GM21723 (cell line): ENCODE measurements at regions not wholly inside any gene's neighbourhood (a gene's known extent, or its start where the extent isn't known, plus 50 kb on each side); places are given as distances from the start of the nearest gene placed in this dataset.

Source experiments
- ATAC-seq: cut with Tn5 transposase; IDR thresholded peaks from one replicate; pipeline ENCODE4 v1.9.1; 2021; ENCODE audit warnings: mild to moderate bottlenecking, moderate library complexity; ENCODE audit not compliant: unreplicated experiment

DNA sequence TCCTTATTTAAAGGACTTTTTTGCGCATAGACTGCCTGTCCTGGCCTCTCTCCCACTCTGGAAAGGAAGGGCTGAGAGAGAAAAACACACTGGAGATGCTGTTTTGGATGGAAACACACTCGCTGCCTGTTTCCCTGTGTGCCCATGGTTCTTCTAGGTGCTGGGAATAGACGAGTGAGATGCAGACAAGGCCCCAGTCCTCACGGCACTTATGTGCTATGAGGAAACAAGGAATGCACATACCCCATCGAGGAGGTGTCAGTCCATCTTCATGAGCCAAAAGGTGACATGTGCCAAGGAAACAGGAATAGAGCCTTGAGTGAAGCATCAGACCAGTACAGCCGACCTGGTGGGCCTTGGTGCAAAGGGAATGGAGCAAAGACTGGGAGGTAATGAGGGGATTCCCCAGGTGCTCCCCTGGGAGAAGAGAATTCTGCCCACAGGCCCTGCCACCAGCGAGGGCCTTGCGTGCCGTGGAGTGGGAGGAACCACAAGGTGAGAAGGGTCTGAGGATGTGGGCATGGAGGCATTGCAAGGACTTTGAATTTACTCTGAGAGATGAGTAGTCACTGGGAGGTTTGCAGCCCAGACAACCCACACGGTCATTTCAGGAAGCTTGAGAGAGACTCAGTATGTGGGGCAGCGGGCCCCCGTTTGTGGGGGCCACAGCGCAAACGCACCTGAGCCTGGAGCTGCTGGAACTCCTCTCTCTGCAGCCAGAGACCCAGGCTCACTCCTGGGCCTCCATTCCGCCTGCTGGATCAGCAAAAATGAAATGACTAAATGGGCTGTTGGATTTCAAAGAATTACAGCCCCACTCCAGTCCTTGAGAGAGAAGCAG lies 197.5 kb upstream of the COPS8 start:
- ATAC-seq = no peak

DNA sequence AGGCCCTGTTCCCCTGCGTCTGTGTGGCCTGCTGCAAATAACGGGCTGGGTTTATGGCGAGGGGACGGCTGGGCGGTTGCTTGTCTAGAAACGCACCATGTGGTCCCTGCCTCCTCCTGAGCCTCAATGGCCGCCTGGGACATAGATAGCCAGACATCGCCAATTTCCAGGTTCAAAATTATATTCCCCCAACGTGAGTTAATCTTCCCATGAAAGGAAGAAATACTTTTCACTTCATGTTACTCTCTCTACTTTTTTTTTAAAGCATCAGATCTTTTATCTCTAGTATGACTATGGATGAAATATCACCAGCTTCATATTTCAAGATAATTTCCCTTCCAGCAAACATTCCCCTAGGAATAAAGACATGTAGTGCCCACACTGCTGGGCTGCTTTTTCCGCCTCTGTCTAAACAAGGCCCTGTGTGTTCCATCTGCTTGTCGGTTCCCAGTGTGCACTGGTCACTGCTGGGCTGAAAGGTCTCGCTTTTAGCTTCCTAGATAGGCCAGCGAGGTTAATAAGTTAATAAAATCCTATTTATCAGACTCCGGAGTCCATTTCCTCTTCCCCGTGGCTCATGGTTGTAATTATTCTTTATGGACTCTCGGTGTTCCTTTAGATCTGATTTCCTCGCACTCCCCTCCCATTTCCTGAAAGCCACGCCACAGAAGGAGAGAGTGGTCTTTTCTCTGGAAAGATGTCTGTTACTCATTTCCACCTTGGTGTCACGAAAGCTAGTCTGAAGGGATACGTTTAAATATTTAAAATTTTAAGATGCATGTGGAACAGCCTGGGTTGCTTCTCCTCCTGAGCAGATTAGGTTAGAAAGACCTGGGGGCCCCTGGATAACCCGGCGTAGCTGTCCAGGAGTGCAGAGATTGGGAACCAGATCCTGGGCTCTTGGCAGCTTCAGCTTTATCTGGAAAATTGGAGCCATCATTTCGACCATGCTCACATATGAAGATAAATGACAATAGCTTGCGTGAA lies 196.6 kb upstream of the COPS8 start:
- ATAC-seq = no peak

DNA sequence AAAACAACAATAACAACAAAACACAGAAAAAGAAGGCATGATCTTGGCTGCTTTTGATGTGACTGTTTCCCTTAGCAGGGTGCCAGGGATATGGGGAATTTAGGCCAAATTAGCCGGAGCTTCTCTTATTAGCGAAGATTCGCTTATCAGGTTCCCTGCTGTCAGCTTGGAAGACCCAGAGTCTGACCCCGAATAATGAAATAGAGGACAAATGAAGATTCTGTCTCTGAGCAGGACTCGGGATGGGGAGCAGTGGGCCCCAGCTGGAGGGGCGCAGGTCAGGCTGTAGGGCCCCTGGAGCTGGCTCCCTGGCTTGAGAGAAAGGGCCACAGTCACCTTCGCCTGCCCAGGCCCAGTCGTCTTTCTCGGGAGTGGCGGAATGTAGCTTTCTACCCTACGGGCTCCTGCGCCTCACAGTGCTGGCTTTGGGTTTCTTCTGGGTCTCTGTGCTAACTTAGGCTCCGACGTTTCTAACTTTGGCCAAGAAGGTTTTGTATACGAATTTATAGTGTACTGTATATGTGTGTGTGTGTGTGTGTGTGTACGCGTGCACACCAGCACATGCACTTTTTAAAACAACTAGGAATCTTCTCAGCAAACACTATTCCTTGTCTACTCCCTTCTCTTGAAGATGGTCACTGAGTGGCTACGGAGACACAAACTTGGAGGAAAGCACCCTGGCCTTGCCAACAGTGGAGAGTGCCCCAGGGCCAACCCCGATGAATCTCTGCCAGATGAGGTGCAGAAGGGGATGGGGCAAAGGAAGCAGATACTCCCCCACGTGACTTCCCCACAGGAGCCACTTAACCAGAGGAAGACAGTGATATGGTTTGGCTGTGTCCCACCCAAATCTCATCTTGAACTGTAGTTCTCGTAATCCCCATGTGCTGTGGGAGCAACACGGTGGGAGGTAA lies 195.6 kb upstream of the COPS8 start:
- no peak for ATAC-seq

DNA sequence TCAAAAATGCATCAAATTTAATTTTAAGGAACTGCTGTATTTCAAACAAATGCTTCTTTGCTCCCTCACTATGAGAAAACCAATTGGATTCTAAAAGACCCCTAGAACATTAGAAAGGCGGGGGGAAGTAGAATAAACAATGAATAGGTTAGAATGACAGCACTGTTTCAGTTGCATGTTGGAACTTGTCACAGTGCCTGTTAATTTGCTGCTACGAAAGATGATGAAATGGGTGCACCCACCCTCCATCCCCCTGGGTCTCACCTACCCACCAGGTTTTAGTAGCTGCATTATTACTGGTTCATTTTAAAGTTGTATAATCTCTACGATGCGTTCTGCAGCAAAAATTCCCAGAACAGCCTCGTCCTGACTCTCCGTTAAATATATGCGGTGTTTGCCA lies 193.0 kb upstream of the COPS8 start:
- no peak for ATAC-seq

DNA sequence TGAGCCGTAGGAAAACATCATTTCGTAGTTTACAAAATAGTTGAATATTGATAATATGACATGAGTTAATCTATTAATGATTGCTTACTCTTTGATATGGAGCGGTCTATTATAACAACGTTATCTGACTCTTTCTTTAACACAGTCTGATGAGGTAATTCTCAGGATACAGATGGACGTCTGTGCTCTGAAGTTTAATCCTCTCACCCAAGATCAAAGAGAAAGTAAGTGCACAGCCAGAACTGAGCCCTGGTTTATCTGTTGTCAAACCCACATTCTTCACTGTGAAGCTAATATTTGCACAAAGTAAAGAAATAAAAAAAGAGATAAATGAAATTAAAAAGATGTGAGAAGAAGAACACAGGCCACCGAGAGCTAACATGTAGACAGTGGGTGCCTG lies 190.9 kb upstream of the COPS8 start:
- ATAC-seq = no peak

DNA sequence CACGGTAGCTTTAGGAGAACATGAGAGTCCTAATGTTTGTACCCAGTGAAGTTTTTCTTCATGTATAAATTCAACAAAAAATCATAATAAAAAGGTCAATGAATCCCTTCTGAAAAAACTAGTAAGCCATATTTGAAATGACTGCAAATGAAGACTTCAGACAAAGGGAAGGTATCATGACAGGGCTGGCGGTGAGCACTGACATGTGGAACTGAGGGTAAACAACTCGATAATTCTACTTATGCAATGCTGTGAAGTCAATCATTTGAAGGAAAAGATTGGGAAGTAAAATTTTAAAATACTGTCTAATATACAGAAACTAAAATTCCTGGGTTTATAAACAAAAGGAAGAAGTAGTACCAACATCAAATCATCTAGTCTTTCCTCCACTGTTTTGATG lies 190.2 kb upstream of the COPS8 start:
- no peak for ATAC-seq

DNA sequence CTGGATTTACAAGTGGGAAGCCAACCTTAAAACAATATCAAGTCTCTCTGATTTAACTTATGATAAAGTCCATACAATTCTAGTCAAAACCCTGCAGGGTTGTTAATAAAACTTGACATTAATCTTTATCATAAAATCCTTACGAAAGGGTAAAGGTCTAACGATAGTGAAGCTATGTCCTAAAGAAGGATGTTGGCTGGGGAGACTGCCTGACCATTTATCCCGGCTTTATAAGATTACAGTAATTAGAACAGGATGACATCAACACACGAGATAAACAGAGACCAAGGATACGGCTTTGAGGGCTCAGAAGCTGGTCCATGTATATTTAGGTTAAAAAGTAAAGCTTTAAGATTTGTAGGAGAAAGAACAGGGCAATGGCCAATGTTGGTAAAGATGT lies 189.0 kb upstream of the COPS8 start:
- no peak for ATAC-seq

DNA sequence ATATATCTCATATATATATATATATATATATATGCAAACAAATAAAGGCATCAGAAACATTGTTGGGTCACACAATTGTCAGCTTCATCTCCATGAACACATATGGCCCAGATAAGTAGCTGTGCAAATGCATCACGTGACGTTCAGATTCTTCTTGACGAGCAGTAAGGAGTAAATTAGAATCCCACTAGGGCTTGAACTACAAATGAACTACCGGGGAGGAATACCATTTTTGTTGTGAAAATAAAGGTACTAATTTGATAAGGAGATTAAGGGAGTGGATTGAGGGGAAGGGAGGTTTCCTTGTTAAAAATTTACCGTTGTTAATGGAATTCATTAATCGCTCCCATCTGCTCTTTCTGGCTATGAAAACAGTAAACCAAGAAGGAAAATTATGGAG lies 186.5 kb upstream of the COPS8 start:
- ATAC-seq = no peak

DNA sequence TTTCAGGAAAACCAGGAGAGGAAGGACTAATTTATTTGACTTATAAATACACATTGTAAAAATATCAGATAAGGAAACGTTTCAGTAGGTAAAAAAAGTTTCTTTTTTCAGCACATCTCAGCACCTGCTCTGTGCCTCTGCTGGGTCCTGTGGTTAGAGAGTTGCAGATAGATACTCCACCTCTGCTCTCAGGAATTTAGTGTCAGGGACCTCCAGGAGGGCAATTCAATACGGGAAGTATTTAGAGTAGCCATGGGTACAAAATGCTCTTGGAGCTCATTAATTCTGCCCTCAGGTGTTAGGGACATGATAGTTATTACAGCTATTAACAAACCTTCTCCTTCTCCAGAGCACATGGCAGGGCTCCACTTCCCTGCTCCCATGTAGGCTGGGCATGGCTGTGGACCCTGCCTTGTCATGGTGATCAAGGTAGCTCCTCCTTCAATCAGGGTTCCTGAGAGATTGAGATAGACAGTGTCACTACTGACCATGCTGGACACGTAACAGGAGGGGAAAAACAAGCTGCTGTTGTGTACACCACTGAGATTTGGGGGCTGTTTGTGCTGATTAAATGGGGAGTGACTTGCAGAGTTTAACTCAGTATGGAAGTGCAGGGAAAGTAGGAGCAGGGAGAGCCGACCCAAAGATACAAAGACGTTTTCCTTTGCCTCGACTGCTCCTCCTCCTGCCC lies 185.6 kb upstream of the COPS8 start:
- ATAC-seq = no peak

DNA sequence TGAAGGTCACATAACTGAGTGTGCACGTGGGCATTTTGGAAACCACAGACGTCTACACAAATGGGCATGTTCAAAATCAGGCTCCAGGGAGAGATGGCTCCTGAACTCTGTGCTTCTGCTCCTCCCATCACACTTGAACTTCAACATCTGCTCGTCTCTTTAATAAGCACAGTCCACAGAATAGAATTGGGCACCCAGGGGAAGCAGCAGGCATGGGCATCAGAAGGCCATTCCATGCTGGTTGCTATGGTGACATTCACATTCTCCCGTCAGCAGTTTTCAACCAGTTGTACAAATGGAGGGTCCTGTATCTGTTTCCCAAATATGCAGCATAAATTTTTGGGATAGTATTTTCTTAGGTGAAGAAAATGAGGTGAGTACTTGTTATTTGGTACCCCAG lies 183.7 kb upstream of the COPS8 start:
- ATAC-seq = no peak

DNA sequence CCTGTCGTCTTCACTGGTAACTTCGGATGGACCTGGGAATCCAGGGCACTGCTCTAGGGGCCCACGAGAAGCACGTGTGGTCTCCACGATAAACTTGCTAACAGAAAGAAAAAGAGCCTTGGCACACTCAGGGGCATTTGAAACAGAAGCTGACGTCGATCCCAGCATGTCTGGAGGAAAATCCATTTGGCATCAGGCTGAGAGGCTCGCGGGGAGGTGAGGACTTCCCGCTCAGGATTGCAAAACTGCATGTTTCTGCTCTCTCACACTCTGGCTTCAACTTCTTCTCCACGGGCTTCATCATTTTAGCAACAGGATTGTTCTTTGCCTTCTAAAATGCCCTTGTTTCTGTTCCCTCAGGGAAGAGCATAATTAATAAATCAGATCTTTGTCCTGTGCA lies 181.7 kb upstream of the COPS8 start:
- no peak for ATAC-seq

DNA sequence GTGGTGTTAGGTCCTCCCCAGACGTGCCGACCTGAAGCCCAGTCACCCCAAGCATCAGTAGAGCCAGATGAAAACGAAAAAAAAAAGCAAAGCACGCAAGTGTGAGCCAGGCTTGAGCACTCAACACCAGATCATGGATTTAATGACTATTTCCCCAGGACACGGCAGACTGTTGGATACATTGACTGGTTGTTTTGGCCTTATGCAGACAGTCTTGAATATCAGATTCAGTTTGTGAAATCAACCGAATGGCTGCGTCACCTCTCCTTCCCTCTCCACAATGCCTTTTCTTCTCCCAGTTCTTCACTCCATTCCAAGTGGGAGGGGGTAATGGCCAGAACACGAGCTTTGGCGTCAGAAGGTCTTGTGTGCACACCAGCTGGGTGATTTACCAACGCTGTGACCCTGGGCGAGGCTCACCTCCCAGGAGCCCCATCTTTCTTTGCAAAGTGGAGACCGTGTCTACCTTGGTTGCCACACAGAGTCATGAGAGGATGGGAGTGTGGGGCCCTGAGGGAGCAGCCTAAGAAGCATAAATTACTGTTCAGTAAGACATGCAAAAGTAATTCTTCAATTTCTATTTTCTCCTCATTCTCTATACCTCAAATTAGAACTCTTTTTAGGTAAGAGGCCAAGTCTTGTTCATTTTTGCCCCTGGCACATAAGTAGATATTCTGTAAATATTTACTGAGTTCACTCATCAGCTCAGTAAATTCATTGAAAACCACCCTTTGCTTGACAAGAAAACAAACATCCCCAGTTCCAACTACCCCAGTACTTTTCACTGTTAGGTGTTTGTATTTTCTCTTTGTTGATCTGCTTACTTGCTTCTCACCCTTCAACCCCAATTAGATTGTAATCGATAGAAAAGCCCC lies 181.1 kb upstream of the COPS8 start:
- no peak for ATAC-seq

DNA sequence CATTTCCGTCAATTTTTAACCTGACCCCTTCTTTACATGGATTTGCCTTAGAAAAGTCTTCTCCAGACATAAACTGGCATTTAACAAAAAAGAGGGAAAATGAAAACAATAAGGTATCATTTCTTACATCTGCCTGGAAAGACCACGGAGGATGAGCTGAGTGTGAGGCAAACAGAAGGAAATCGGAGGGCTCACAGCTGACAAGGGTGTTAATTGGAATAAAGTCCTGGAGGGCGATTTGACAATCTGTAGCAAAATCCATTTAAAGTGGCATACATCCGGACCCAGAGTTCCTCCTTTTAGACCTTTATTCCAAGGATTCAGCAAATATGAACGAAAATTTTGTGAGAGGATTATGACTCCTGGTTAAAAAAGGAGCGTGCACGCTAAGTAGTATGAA lies 179.7 kb upstream of the COPS8 start:
- ATAC-seq = no peak

DNA sequence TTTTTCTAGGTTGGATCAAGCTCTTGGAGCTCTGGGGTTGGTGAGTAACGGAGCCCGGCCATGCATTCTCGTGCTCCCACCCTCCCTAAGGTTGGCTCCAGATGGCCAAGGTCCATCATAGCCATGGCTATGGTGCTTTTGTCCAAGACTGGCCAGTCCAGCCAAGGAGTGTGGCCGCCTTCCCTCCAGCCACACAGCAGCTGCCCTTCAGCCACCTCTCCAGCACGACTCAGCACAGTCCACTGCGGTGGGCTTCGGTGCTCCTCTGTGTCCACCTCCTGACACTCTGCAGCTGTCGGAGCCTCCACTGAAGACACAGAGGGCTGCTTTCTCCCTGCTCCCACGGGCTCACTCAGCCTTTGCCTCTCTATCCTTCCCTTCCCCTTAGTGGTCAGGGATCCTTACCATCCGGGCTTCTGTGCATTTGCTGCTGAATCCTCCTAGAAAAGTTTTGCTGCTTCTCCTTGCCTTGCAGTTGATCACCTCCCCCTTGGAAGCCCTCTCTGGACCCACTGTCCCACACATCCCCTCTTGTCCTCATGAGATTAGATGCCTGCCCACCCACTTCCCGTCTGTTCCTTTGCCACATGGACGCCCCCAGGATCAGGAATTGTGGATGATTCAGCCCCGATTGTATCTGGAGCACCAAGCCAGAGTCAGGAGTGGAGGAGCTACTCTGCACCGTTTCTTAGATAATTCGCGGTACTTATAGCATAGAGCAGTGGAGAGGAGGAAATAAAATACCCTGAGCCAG lies 177.1 kb upstream of the COPS8 start:
- ATAC-seq = no peak

DNA sequence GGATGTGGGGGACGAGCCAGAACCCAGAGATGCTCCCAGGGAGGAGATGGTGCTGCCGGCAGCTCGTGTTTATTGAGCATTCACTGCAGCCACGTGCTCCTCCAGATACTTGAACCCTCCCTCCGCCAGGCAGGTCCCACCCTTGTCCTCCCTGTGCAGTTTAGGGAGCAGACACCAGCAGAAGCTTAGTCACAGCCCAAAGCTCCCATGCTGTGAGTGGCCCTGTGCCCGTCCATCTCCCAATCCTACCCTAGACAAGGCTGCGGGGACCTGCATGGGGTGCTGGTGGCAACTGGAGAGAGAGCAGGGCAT lies 176.5 kb upstream of the COPS8 start:
- no peak for ATAC-seq

DNA sequence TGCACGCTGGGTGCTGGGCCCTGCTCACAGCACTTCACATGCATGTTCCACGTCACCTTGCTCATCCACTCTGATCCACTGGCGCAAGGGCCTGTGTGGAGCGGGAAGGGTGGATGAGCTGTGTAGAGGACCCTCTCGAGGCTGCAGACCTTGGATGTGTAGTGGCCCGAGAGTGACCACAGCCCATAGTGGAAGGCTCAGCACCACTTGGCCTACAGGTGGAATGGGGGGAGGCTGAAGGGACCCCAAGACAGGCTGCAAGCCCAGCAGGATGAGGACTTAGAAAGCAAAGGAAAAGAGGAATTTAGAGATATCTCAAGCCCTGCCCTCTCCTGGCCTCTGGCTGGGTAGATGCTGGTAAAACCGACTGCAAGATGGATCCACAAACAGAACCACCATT lies 175.9 kb upstream of the COPS8 start:
- ATAC-seq = no peak

DNA sequence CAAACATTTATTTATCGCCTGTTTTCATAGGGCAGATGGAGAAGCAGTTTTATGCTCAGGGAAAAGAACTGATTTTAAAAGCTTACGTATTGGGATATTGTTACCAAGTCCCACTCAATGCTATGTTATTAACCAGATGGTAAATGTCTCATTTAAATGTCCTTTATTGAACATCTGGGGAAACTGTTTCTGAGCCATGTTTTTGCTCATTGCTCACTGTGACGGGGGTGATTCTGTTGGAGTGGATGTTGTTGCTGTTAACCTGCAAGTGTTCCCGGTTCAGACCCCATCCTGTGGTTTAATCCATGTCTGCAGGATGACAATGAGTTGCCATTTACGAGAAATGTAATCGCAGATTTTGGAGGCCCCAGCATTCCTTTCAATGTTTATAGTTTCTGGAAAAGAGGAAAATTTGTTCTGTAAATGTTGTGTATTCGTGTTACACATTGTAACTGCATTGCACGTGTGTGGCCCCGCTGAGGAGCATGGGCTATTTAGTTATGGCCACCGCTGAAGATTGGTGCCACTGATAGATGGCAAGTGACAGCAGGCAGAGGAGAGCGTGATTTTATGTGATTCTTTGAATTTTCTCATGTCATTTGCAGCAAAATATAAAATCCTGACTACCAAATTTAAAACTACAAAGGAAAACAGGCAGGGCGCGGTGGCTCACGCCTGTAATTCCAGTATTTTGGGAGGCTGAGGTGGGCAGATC lies 174.8 kb upstream of the COPS8 start:
- no peak for ATAC-seq
